ENCODE measurements at regions not wholly inside any gene's neighbourhood (a gene's known extent, or its start where the extent isn't known, plus 50 kb on each side); places are given as distances from the start of the nearest gene placed in this dataset.

DNA sequence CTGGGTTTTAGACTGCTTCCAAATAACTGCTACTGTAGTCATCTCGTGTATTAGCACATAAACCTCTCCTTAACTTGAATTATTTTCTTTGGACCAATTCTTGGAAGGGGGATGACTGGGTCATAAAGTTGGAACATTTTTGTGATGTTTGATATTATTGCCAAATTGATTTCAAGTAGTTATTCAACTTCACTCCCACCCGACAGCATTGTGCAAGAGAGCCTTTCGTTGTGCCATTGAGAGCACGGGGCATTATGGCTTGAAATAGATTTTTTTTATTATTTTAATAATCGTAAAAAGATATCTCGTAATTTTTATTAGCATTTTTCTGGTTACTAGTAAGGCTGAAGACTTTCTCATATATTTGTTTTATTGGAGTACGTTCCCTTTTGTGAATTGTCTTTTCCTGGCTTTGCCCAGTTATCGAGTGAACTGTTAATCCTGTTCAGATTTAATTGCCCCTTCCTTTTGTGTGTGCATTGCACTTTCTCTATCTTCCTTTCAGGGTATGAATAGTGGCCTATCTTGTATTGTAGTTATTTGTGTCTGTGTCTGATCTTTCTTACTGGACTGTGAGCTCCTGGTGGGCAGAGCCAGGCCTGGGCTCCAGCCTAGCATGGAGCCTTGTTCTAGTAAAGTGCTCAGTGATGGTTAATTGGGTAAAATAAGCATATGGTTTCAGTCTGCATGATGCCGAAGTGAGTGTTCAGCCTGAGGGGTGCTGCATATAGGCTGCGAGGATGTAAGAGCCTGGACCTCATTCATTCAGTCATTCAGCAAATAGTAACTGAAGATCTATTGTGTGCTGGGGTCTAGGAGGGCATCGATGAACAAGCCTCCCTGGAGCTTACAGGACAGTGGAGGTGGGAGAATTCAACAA is 93.5 kb upstream of the SHB start:
- Histone ChIP-seq H3K79me2 (ENCODE audit: insufficient read depth, low read length) (no peaks in the 10 kb centered on the region), H3K9ac (ENCODE audit: low read length) (no peak overlapping the region), H2AFZ (ENCODE audit: low read depth, low read length, severe bottlenecking) (no peak overlapping the region), H3K4me3 (ENCODE audit: insufficient read depth, low read length, poor library complexity, severe bottlenecking) (no peak overlapping the region), H3K4me2 (ENCODE audit: low read depth, low read length, poor library complexity, severe bottlenecking) (no peak overlapping the region), H3F3A (ENCODE audit: insufficient read depth) (no peaks in the 10 kb centered on the region), H3K36me3 (ENCODE audit: low read length) (no peaks in the 10 kb centered on the region), H3K9me3 (ENCODE audit: insufficient read depth, low read length) (no peaks in the 10 kb centered on the region), H4K20me1 (ENCODE audit: low read depth, low read length) (no peaks in the 10 kb centered on the region), H3K27me3 (ENCODE audit: low read length) (no peaks in the 10 kb centered on the region), H3K9me2 (replicated peaks; ENCODE audit: insufficient read depth, low read length) (no peaks in the 10 kb centered on the region), H3K27ac (ENCODE audit: low read depth, low read length) (no peak overlapping the region)
- no peak for TF ChIP-seq EZH2phosphoT487 (conservative IDR thresholded peaks at IDR 0.05; ENCODE audit: low read length)

DNA sequence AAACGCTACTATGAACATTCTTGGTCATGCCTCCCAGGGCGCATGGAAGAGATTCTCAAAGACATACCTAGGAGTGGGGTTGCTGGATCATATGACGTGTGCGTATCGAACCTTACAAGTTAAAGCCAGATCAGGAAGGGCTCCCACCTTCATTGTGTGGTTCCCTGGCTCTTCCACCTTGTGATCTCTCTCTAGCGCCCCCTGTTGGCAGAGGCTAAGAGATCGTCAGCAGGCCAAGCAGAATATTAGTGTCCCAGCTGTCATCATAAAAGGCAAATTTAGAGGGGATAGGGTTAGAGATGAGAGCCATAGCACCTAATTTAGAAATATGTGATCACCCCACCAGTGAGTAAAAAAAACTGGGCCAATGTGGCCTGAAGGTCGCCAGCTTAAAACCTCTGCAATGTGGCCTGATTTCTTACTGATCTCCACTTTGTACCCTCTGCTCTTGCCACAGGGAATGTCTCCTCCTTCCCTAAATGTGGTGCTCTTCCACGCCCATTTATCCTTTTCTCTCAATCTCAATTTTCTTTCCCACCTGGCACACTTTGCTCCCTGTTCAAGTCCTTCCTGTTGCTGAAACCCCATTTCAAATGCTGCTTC is 91.7 kb upstream of the SHB start:
- Histone ChIP-seq H3K9me3 (ENCODE audit: insufficient read depth, low read length) (no peaks in the 10 kb centered on the region), H3K79me2 (ENCODE audit: insufficient read depth, low read length) (no peaks in the 10 kb centered on the region), H2AFZ (ENCODE audit: low read depth, low read length, severe bottlenecking) (no peak overlapping the region), H3F3A (ENCODE audit: insufficient read depth) (no peaks in the 10 kb centered on the region), H3K27ac (ENCODE audit: low read depth, low read length) (no peak overlapping the region), H3K9ac (ENCODE audit: low read length) (no peak overlapping the region), H3K4me3 (ENCODE audit: insufficient read depth, low read length, poor library complexity, severe bottlenecking) (no peak overlapping the region), H3K36me3 (ENCODE audit: low read length) (no peaks in the 10 kb centered on the region), H4K20me1 (ENCODE audit: low read depth, low read length) (no peaks in the 10 kb centered on the region), H3K4me2 (ENCODE audit: low read depth, low read length, poor library complexity, severe bottlenecking) (no peak overlapping the region), H3K27me3 (ENCODE audit: low read length) (no peaks in the 10 kb centered on the region), H3K9me2 (replicated peaks; ENCODE audit: insufficient read depth, low read length) (no peaks in the 10 kb centered on the region)
- TF ChIP-seq EZH2phosphoT487 (conservative IDR thresholded peaks at IDR 0.05; ENCODE audit: low read length) = no peak
- TF ChIP-seq, protein P1, sequence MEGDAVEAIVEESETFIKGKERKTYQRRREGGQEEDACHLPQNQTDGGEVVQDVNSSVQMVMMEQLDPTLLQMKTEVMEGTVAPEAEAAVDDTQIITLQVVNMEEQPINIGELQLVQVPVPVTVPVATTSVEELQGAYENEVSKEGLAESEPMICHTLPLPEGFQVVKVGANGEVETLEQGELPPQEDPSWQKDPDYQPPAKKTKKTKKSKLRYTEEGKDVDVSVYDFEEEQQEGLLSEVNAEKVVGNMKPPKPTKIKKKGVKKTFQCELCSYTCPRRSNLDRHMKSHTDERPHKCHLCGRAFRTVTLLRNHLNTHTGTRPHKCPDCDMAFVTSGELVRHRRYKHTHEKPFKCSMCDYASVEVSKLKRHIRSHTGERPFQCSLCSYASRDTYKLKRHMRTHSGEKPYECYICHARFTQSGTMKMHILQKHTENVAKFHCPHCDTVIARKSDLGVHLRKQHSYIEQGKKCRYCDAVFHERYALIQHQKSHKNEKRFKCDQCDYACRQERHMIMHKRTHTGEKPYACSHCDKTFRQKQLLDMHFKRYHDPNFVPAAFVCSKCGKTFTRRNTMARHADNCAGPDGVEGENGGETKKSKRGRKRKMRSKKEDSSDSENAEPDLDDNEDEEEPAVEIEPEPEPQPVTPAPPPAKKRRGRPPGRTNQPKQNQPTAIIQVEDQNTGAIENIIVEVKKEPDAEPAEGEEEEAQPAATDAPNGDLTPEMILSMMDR (IDR thresholded peaks at IDR 0.05; ENCODE audit: insufficient read depth, low read length, poor library complexity, severe bottlenecking) = peak; percentile 92

DNA sequence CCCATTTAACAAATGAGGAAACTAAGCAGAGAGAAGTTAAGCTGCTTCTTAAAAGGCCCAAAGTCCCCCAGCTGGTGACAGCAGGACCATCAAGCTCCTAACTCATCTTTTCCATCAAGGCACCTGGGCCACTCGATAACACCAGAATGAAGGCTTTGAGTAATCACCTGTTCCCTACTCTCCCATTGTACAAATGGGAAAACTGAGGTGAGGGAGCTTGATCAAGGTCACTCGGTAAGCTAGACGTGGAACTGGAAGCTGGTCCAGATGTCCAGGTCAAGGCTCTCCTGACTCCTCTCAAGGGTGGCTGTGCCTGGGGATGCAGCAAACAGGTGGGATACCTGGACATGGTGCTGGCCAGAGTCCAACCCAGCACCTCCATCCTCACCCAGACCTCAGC is 90.6 kb upstream of the SHB start:
- Histone ChIP-seq H3K27me3 (ENCODE audit: low read length) (no peaks in the 10 kb centered on the region), H3K9me2 (replicated peaks; ENCODE audit: insufficient read depth, low read length) (no peaks in the 10 kb centered on the region), H3K79me2 (ENCODE audit: insufficient read depth, low read length) (no peaks in the 10 kb centered on the region), H2AFZ (ENCODE audit: low read depth, low read length, severe bottlenecking) (no peak overlapping the region), H3K4me2 (ENCODE audit: low read depth, low read length, poor library complexity, severe bottlenecking) (no peak overlapping the region), H4K20me1 (ENCODE audit: low read depth, low read length) (no peaks in the 10 kb centered on the region), H3K9me3 (ENCODE audit: insufficient read depth, low read length) (no peaks in the 10 kb centered on the region), H3K9ac (ENCODE audit: low read length) (no peak overlapping the region), H3K36me3 (ENCODE audit: low read length) (no peaks in the 10 kb centered on the region), H3K27ac (ENCODE audit: low read depth, low read length) (no peak overlapping the region), H3F3A (ENCODE audit: insufficient read depth) (no peaks in the 10 kb centered on the region), H3K4me3 (ENCODE audit: insufficient read depth, low read length, poor library complexity, severe bottlenecking) (no peak overlapping the region)
- TF ChIP-seq, protein P1 (IDR thresholded peaks at IDR 0.05; ENCODE audit: insufficient read depth, low read length, poor library complexity, severe bottlenecking) = no peak
- no peak for TF ChIP-seq EZH2phosphoT487 (conservative IDR thresholded peaks at IDR 0.05; ENCODE audit: low read length)

DNA sequence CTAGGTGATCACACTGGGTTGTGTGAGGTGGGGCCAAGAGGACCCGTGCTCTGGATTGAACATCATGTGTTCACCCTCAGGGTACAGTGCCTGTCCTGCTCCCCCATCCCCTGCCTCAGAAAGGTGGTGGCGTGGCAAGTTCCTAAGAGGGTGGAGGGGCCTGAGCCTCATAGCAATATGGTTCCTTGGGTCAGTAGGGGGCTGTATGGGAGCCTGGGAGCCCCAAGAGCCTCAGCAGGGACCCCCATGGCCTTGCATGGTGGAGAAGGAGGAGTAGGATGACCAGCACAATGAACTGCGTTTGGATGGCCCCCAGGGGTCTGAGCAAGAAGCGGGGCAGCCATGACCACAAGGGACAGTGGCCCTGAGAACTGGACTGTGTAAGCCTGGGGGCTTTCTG is 89.6 kb upstream of the SHB start:
- H3K27me3 ChIP-seq (ENCODE audit: low read length) = no peaks in the 10 kb centered on the region
- H4K20me1 ChIP-seq (ENCODE audit: low read depth, low read length) = no peaks in the 10 kb centered on the region
- H3K9me2 ChIP-seq (replicated peaks; ENCODE audit: insufficient read depth, low read length) = no peaks in the 10 kb centered on the region
- H3F3A ChIP-seq (ENCODE audit: insufficient read depth) = no peaks in the 10 kb centered on the region
- no peak overlapping the region for H3K27ac ChIP-seq (ENCODE audit: low read depth, low read length)
- H3K9ac ChIP-seq (ENCODE audit: low read length) = no peak overlapping the region
- H3K4me2 ChIP-seq (ENCODE audit: low read depth, low read length, poor library complexity, severe bottlenecking) = no peak overlapping the region
- H2AFZ ChIP-seq (ENCODE audit: low read depth, low read length, severe bottlenecking) = no peak overlapping the region
- H3K9me3 ChIP-seq (ENCODE audit: insufficient read depth, low read length) = no peaks in the 10 kb centered on the region
- H3K4me3 ChIP-seq (ENCODE audit: insufficient read depth, low read length, poor library complexity, severe bottlenecking) = no peak overlapping the region
- H3K79me2 ChIP-seq (ENCODE audit: insufficient read depth, low read length) = no peaks in the 10 kb centered on the region
- no peaks in the 10 kb centered on the region for H3K36me3 ChIP-seq (ENCODE audit: low read length)
- TF ChIP-seq, protein P1 (IDR thresholded peaks at IDR 0.05; ENCODE audit: insufficient read depth, low read length, poor library complexity, severe bottlenecking) = no peak
- TF ChIP-seq EZH2phosphoT487 (conservative IDR thresholded peaks at IDR 0.05; ENCODE audit: low read length) = no peak

Data from SU-DHL-6 (cell line).